Liver (tissue), 3 donors: ENCODE measurements at regions not wholly inside any gene's neighbourhood (a gene's known extent, or its start where the extent isn't known, plus 50 kb on each side); places are given as distances from the start of the nearest gene placed in this dataset.

Source experiments
- RAD21 ChIP-seq, 2 donors: IDR thresholded peaks; 2 replicates each; pipeline ENCODE4 v1.6.1; 2016; ENCODE audit warnings: antibody characterized with exemption in 2 of 2, mild to moderate bottlenecking in 2 of 2
- YY1 ChIP-seq: IDR thresholded peaks from 2 replicates; pipeline ENCODE4 v1.6.1; 2016; ENCODE audit warnings: antibody characterized with exemption, mild to moderate bottlenecking
- TF ChIP-seq, protein P1 (sequence below): fragments of 150-350 bp; IDR thresholded peaks from 2 replicates; pipeline ENCODE4 v1.5.1; 2017; ENCODE audit warnings: improper control_type of control experiment, low read depth, low read length; ENCODE audit not compliant: missing input control
- TF ChIP-seq, protein P2 (sequence below): IDR thresholded peaks from 2 replicates; pipeline ENCODE4 v1.6.1; 2016; ENCODE audit warnings: antibody characterized with exemption, mild to moderate bottlenecking
- TF ChIP-seq, protein P3 (sequence below): IDR thresholded peaks from 2 replicates; pipeline ENCODE4 v1.6.1; 2016; ENCODE audit warnings: antibody characterized with exemption
- TF ChIP-seq, protein P4 (sequence below): IDR thresholded peaks from 2 replicates; pipeline ENCODE4 v1.6.1; 2016; ENCODE audit warnings: antibody characterized with exemption
- donor health status: healthy.
- donor health status: healthy.

DNA sequence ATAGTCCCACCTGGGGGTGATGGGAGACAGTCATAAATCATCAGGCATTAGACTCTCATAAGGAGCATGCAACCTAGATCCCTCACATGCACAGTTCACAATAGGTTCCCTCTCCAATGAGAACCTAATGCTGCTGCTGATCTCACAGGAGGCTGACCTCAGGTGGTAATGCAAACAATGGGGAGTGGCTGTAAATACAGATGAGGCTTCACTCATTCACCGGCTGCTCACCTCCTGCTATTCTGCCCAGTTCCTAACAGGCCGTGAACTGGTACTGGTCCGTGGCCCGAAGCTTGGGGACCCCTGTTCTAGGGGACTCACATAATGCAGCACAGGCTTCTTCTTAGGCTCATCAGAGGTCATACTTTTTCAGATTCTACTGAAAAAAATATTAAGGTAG, 625.9 kb upstream of the AGA start:
- TF ChIP-seq, protein P1, sequence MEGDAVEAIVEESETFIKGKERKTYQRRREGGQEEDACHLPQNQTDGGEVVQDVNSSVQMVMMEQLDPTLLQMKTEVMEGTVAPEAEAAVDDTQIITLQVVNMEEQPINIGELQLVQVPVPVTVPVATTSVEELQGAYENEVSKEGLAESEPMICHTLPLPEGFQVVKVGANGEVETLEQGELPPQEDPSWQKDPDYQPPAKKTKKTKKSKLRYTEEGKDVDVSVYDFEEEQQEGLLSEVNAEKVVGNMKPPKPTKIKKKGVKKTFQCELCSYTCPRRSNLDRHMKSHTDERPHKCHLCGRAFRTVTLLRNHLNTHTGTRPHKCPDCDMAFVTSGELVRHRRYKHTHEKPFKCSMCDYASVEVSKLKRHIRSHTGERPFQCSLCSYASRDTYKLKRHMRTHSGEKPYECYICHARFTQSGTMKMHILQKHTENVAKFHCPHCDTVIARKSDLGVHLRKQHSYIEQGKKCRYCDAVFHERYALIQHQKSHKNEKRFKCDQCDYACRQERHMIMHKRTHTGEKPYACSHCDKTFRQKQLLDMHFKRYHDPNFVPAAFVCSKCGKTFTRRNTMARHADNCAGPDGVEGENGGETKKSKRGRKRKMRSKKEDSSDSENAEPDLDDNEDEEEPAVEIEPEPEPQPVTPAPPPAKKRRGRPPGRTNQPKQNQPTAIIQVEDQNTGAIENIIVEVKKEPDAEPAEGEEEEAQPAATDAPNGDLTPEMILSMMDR = no peak
- TF ChIP-seq, protein P2, sequence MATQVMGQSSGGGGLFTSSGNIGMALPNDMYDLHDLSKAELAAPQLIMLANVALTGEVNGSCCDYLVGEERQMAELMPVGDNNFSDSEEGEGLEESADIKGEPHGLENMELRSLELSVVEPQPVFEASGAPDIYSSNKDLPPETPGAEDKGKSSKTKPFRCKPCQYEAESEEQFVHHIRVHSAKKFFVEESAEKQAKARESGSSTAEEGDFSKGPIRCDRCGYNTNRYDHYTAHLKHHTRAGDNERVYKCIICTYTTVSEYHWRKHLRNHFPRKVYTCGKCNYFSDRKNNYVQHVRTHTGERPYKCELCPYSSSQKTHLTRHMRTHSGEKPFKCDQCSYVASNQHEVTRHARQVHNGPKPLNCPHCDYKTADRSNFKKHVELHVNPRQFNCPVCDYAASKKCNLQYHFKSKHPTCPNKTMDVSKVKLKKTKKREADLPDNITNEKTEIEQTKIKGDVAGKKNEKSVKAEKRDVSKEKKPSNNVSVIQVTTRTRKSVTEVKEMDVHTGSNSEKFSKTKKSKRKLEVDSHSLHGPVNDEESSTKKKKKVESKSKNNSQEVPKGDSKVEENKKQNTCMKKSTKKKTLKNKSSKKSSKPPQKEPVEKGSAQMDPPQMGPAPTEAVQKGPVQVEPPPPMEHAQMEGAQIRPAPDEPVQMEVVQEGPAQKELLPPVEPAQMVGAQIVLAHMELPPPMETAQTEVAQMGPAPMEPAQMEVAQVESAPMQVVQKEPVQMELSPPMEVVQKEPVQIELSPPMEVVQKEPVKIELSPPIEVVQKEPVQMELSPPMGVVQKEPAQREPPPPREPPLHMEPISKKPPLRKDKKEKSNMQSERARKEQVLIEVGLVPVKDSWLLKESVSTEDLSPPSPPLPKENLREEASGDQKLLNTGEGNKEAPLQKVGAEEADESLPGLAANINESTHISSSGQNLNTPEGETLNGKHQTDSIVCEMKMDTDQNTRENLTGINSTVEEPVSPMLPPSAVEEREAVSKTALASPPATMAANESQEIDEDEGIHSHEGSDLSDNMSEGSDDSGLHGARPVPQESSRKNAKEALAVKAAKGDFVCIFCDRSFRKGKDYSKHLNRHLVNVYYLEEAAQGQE = no peak
- TF ChIP-seq, protein P3, sequence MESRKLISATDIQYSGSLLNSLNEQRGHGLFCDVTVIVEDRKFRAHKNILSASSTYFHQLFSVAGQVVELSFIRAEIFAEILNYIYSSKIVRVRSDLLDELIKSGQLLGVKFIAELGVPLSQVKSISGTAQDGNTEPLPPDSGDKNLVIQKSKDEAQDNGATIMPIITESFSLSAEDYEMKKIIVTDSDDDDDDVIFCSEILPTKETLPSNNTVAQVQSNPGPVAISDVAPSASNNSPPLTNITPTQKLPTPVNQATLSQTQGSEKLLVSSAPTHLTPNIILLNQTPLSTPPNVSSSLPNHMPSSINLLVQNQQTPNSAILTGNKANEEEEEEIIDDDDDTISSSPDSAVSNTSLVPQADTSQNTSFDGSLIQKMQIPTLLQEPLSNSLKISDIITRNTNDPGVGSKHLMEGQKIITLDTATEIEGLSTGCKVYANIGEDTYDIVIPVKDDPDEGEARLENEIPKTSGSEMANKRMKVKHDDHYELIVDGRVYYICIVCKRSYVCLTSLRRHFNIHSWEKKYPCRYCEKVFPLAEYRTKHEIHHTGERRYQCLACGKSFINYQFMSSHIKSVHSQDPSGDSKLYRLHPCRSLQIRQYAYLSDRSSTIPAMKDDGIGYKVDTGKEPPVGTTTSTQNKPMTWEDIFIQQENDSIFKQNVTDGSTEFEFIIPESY = no peak
- TF ChIP-seq YY1 = no peak
- TF ChIP-seq, protein P4, sequence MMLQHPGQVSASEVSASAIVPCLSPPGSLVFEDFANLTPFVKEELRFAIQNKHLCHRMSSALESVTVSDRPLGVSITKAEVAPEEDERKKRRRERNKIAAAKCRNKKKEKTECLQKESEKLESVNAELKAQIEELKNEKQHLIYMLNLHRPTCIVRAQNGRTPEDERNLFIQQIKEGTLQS = no peak
- TF ChIP-seq RAD21 (IDR thresholded peaks at IDR 0.05) = no peak
